HCT116 (cell line): ENCODE measurements at regions not wholly inside any gene's neighbourhood (a gene's known extent, or its start where the extent isn't known, plus 50 kb on each side); places are given as distances from the start of the nearest gene placed in this dataset.

Experiments used
- ATAC-seq: fragments of 200-7000 bp; cut with Tn5 transposase; 2 replicates; pipeline ENCODE4 v1.9.1; 2020; ENCODE audit warnings: mild to moderate bottlenecking, moderate library complexity
- BruUV-seq: library from RNA; stranded (reverse); fragments of 400-500 nt; replicated peaks from 2 replicates; lab custom pipeline; 2021; lab: Mats Ljungman, UMichigan
- CTCF ChIA-PET: fragments of 300-600 bp; sonication (Branson Sonifier 250); formaldehyde crosslinking; loops from one replicate; lab custom pipeline; 2021; ENCODE audit warnings: antibody characterized with exemption; lab: Charles Lee
- POLR2A ChIA-PET: fragments of 300-600, 350-600 bp; sonication (Branson Sonifier 250); formaldehyde crosslinking; loops from one replicate; lab custom pipeline; 2021; ENCODE audit warnings: antibody characterized with exemption; lab: Charles Lee
- RAD21 ChIA-PET, 2 experiments: fragments of 300-600 bp; sonication (Branson Sonifier 250); formaldehyde crosslinking; loops; one replicate each; lab custom pipeline; 2023; ENCODE audit warnings: low total read pairs in 2 of 2; ENCODE audit not compliant: uncharacterized antibody in 2 of 2, unreplicated experiment in 2 of 2, low non-redundant PET in 1 of 2; lab: Charles Lee
- DNase-seq: peaks from one replicate; pipeline ENCODE4 v3.0.0-alpha.2; 2010; ENCODE audit warnings: low read depth, low spot score
- H2AFZ ChIP-seq: fragments of 200-600 bp; shearing (Covaris generic), sonication (generic); 2 replicates; pipeline ENCODE4 v1.6.1; 2017; ENCODE audit warnings: low read depth, mixed run types, mixed read lengths, antibody characterized with exemption, low read length; ENCODE audit not compliant: poor library complexity, severe bottlenecking
- H3K27ac ChIP-seq: 2 replicates; pipeline ENCODE4 v1.5.1; 2012; ENCODE audit warnings: low read depth, low read length
- H3K27me3 ChIP-seq: fragments of 200-600 bp; sonication (generic); 2 replicates; pipeline ENCODE4 v1.6.1; 2016; ENCODE audit warnings: mixed run types, low read length, mixed read lengths; ENCODE audit not compliant: insufficient read depth
- H3K36me3 ChIP-seq, 2 experiments: fragments of 200-500 bp in 1 of 2; fragments of 200-600 bp in 1 of 2; sonication (Bioruptor generic) in 1 of 2; sonication (generic) in 1 of 2; 2 replicates each; pipeline versions ENCODE4 v1.5.1 to v1.6.1; 2014 to 2016; ENCODE audit warnings: low read length in 2 of 2, inconsistent platforms in 1 of 2, mixed read lengths in 1 of 2, mixed run types in 1 of 2; ENCODE audit not compliant: insufficient read depth in 2 of 2, control insufficient read depth in 1 of 2
- H3K4me1 ChIP-seq, 2 experiments: fragments of 200-600 bp in 1 of 2; sonication (generic) in 1 of 2; 2 replicates each; pipeline versions ENCODE4 v1.5.1 to v1.6.1; 2012 to 2017; ENCODE audit warnings: low read length in 2 of 2, inconsistent platforms in 1 of 2, mild to moderate bottlenecking in 1 of 2, mixed read lengths in 1 of 2, mixed run types in 1 of 2, moderate library complexity in 1 of 2; ENCODE audit not compliant: insufficient read depth in 2 of 2, control insufficient read depth in 1 of 2
- H3K4me2 ChIP-seq: fragments of 200-600 bp; sonication (generic); 2 replicates; pipeline ENCODE4 v1.6.1; 2017; ENCODE audit warnings: mixed run types, low read length, mixed read lengths
- H3K4me3 ChIP-seq, 2 experiments: fragments of 200-600 bp in 1 of 2; sonication (generic) in 1 of 2; replicated peaks in 1 of 2; 2 replicates each; pipeline ENCODE4 v1.5.1; 2011 to 2016; ENCODE audit warnings: low read length in 2 of 2, control low read depth in 1 of 2, low read depth in 1 of 2, mild to moderate bottlenecking in 1 of 2, mixed read lengths in 1 of 2, mixed run types in 1 of 2
- H3K79me2 ChIP-seq: fragments of 200-600 bp; sonication (generic); 2 replicates; pipeline ENCODE4 v1.6.1; 2017; ENCODE audit warnings: mild to moderate bottlenecking, mixed run types, low read length, moderate library complexity, mixed read lengths; ENCODE audit not compliant: insufficient read depth
- H3K9ac ChIP-seq: fragments of 200-600 bp; sonication (generic); 2 replicates; pipeline ENCODE4 v1.6.1; 2016; ENCODE audit warnings: low read length, mixed read lengths
- H3K9me2 ChIP-seq: fragments of 200-600 bp; sonication (generic), shearing (Covaris generic); 2 replicates; pipeline ENCODE4 v1.6.1; 2017; ENCODE audit warnings: mixed run types, mild to moderate bottlenecking, moderate library complexity; ENCODE audit not compliant: insufficient read depth
- H3K9me3 ChIP-seq, 2 experiments: fragments of 200-500 bp in 1 of 2; fragments of 200-600 bp in 1 of 2; sonication (Bioruptor generic) in 1 of 2; sonication (generic) in 1 of 2; 2 replicates each; pipeline ENCODE4 v1.6.1; 2014 to 2017; ENCODE audit warnings: low read length in 2 of 2, mixed read lengths in 2 of 2, inconsistent platforms in 1 of 2, low read depth in 1 of 2, mild to moderate bottlenecking in 1 of 2, mixed run types in 1 of 2, moderate library complexity in 1 of 2; ENCODE audit not compliant: control insufficient read depth in 1 of 2, insufficient read depth in 1 of 2
- H4K20me1 ChIP-seq: fragments of 200-600 bp; sonication (generic), shearing (Covaris generic); 2 replicates; pipeline ENCODE4 v1.6.1; 2017; ENCODE audit warnings: mixed run types, mild to moderate bottlenecking, moderate library complexity; ENCODE audit not compliant: insufficient read depth
- ATF3 ChIP-seq: IDR thresholded peaks from 2 replicates; pipeline ENCODE4 v1.6.1; 2012
- CEBPB ChIP-seq: IDR thresholded peaks from 2 replicates; pipeline ENCODE4 v1.6.1; 2012; ENCODE audit warnings: low read depth
- CTCF ChIP-seq, 3 experiments: fragments of 200-600 bp in 1 of 3; sonication (generic) in 1 of 3; IDR thresholded peaks in 2 of 3; conservative IDR thresholded peaks in 1 of 3; 2 replicates each; pipeline ENCODE4 v1.5.1; 2012 to 2017; ENCODE audit warnings: low read depth in 2 of 3, low read length in 2 of 3, antibody characterized with exemption in 1 of 3, borderline replicate concordance in 1 of 3, control low read depth in 1 of 3, mild to moderate bottlenecking in 1 of 3, mixed read lengths in 1 of 3, mixed run types in 1 of 3, moderate library complexity in 1 of 3; ENCODE audit not compliant: insufficient read depth in 1 of 3
- ELF1 ChIP-seq: IDR thresholded peaks from 2 replicates; pipeline ENCODE4 v1.6.1; 2012; ENCODE audit warnings: low read depth, borderline replicate concordance
- EZH2phosphoT487 ChIP-seq: fragments of 200-600 bp; IDR thresholded peaks from 2 replicates; pipeline ENCODE4 v1.6.1; 2018; ENCODE audit warnings: antibody characterized with exemption, borderline replicate concordance
- FOSL1 ChIP-seq: IDR thresholded peaks from 2 replicates; pipeline ENCODE4 v1.6.1; 2012; ENCODE audit warnings: low read depth
- JUND ChIP-seq: IDR thresholded peaks from 2 replicates; pipeline ENCODE4 v1.6.1; 2012
- POLR2AphosphoS5 ChIP-seq: IDR thresholded peaks from 2 replicates; pipeline ENCODE4 v1.6.1; 2011; ENCODE audit warnings: mild to moderate bottlenecking, low read depth, low read length, moderate library complexity
- RAD21 ChIP-seq: IDR thresholded peaks from 2 replicates; pipeline ENCODE4 v1.6.1; 2012; ENCODE audit warnings: low read depth, mild to moderate bottlenecking
- SIN3A ChIP-seq: IDR thresholded peaks from 2 replicates; pipeline ENCODE4 v1.6.1; 2012; ENCODE audit warnings: low read depth
- TCF7L2 ChIP-seq: IDR thresholded peaks from 2 replicates; pipeline ENCODE4 v1.7.0; 2011; ENCODE audit warnings: borderline replicate concordance, inconsistent platforms; ENCODE audit not compliant: insufficient read depth, insufficient read length; ENCODE audit errors: extremely low read depth
- YY1 ChIP-seq: IDR thresholded peaks from 2 replicates; pipeline ENCODE4 v1.6.1; 2011; ENCODE audit warnings: low read length, low read depth, moderate library complexity, mild to moderate bottlenecking; ENCODE audit not compliant: insufficient replicate concordance; ENCODE audit errors: extremely low read depth
- ZFX ChIP-seq: fragments of 450-650 bp; IDR thresholded peaks from 2 replicates; pipeline ENCODE4 v1.6.1; 2017
- ZNF274 ChIP-seq: fragments of 200-500 bp; sonication (Bioruptor generic); IDR thresholded peaks from 2 replicates; pipeline ENCODE4 v1.6.1; 2014; ENCODE audit warnings: mild to moderate bottlenecking, low read depth, low read length, inconsistent platforms
- intact Hi-C: fragments of 100-400 bp; cut with micrococcal nuclease; formaldehyde crosslinking; loops from 2 replicates; pipeline ENCODE4 v1.10.0; 2022

GRCh38 chr2:199147216-199147615, 310.5 kb downstream of the SATB2 start (continued):
- TF ChIP-seq SIN3A, result no peak
- no peak for TF ChIP-seq JUND
- TF ChIP-seq ELF1, result no peak
- TF ChIP-seq TCF7L2, result no peak
- TF ChIP-seq CEBPB, result no peak
- TF ChIP-seq ZFX, result no peak
- TF ChIP-seq ATF3, result no peak
- no peak for TF ChIP-seq YY1
- no peak for TF ChIP-seq EZH2phosphoT487
- TF ChIP-seq CTCF (IDR thresholded peaks at IDR 0.05 in 2 of 3, conservative IDR thresholded peaks at IDR 0.05 in 1 of 3; ENCODE audit: borderline replicate concordance in 1 of 3, insufficient read depth in 1 of 3, low read depth in 2 of 3, low read length in 2 of 3), result no peak

GRCh38 chr2:199144546-199144945, 313.2 kb downstream of the SATB2 start:
- no peaks in the 10 kb centered on the region for H3K9me3 ChIP-seq
- BruUV-seq, result no TSS peak
- no peaks in the 10 kb centered on the region for H3K9me2 ChIP-seq
- ChIA-PET POLR2A (no interaction called here), RAD21 (no interaction called here), CTCF (no interaction called here)
- intact Hi-C loops, result no loop called here
- H3K36me3 ChIP-seq, result no peaks in the 10 kb centered on the region
- no peaks in the 10 kb centered on the region for H4K20me1 ChIP-seq
- ATAC-seq (no peak), DNase-seq (no peak)
- no peaks in the 10 kb centered on the region for H3K4me1 ChIP-seq
- H3K27me3 ChIP-seq, result no peaks in the 10 kb centered on the region
- no peak overlapping the region for H3K9ac ChIP-seq
- TF ChIP-seq EZH2phosphoT487 (no peak), POLR2AphosphoS5 (no peak), ZNF274 (no peak), RAD21 (no peak), FOSL1 (no peak), YY1 (no peak)
- TF ChIP-seq, all 23 proteins: peak for 0
- Histone ChIP-seq H3K4me2 (no peak overlapping the region), H2AFZ (no peak overlapping the region), H3K4me3 (no peak overlapping the region), H3K27ac (no peak overlapping the region), H3K79me2 (no peaks in the 10 kb centered on the region)
